Uterus (tissue), 3 donors: ENCODE measurements at regions not wholly inside any gene's neighbourhood (a gene's known extent, or its start where the extent isn't known, plus 50 kb on each side); places are given as distances from the start of the nearest gene placed in this dataset.

Experiments
- DNase-seq, 2 donors: peaks; one replicate each; pipeline ENCODE4 v3.0.0-alpha.2; 2019 to 2020
- H3K27ac ChIP-seq, 2 donors: fragments of 200-600 bp; sonication (generic); 1 replicate in 1 of 2; 2 replicates in 1 of 2; pipeline ENCODE4 v1.5.1; 2016 to 2018
- H3K27me3 ChIP-seq, 2 donors: fragments of 200-600 bp; sonication (generic); one replicate each; pipeline ENCODE4 v1.5.1; 2018 to 2019; ENCODE audit warnings: control low read depth in 1 of 2
- H3K36me3 ChIP-seq, 2 donors: fragments of 200-600 bp; sonication (generic); one replicate each; pipeline ENCODE4 v1.5.1; 2019; ENCODE audit warnings: control low read depth in 1 of 2
- H3K4me1 ChIP-seq, 2 donors: fragments of 200-600 bp; sonication (generic); one replicate each; pipeline ENCODE4 v1.5.1; 2018 to 2019; ENCODE audit warnings: control low read depth in 1 of 2
- H3K4me3 ChIP-seq, 2 donors: fragments of 200-600 bp; sonication (generic); 1 replicate in 1 of 2; 2 replicates in 1 of 2; pipeline ENCODE4 v1.5.1; 2018 to 2019; ENCODE audit warnings: mild to moderate bottlenecking in 1 of 2
- H3K9me3 ChIP-seq, 2 donors: fragments of 200-600 bp; sonication (generic); one replicate each; pipeline ENCODE4 v1.5.1; 2019; ENCODE audit warnings: control low read depth in 1 of 2
- POLR2A ChIP-seq, 2 donors: fragments of 450-650 bp; IDR thresholded peaks; one replicate each; pipeline ENCODE4 v1.6.1; 2016; ENCODE audit warnings: antibody characterized with exemption in 2 of 2, mild to moderate bottlenecking in 1 of 2, moderate library complexity in 1 of 2
- intact Hi-C: fragments of 100-400 bp; cut with DNase I; formaldehyde crosslinking; loops from one replicate; pipeline ENCODE4 v1.15.1; 2023; ENCODE audit warnings: low total_unique reads
- TF ChIP-seq, protein P1 (sequence below), 4 experiments: fragments of 200-600 bp in 2 of 4; fragments of 450-650 bp in 2 of 4; sonication (generic) in 2 of 4; IDR thresholded peaks; one replicate each; pipeline ENCODE4 v1.5.1; 2016 to 2019; ENCODE audit warnings: antibody characterized with exemption in 4 of 4, mild to moderate bottlenecking in 2 of 4, moderate library complexity in 1 of 4
- donor health status: DM: yes; HTN: yes; CAD: no.

DNA sequence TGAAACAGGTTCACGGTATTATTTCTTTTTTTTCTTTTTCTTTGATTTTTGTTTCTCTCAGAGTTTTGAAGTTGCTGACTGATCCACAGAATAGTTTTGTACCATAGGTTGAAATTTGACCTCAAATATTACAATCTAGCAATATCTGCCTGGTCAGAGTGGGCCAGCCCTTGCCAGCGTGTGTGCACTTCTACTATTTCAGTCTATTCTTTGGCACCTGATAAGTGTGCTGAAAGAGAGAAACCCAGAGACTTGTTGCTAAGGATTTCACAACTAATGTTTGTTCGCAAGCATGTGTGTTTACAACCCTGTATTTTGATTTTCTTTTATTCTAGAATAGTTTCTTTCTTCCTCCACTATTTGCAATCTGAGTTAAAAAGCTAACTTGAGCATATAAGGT, 1125.2 kb upstream of the CNTN5 start:
- Histone ChIP-seq H3K27me3 (no peaks in the 10 kb centered on the region), H3K9me3 (no peaks in the 10 kb centered on the region), H3K36me3 (no peaks in the 10 kb centered on the region), H3K4me1 (no peaks in the 10 kb centered on the region), H3K27ac (no peak overlapping the region), H3K4me3 (no peak overlapping the region)
- intact Hi-C loops: no loop called here
- TF ChIP-seq, protein P1, sequence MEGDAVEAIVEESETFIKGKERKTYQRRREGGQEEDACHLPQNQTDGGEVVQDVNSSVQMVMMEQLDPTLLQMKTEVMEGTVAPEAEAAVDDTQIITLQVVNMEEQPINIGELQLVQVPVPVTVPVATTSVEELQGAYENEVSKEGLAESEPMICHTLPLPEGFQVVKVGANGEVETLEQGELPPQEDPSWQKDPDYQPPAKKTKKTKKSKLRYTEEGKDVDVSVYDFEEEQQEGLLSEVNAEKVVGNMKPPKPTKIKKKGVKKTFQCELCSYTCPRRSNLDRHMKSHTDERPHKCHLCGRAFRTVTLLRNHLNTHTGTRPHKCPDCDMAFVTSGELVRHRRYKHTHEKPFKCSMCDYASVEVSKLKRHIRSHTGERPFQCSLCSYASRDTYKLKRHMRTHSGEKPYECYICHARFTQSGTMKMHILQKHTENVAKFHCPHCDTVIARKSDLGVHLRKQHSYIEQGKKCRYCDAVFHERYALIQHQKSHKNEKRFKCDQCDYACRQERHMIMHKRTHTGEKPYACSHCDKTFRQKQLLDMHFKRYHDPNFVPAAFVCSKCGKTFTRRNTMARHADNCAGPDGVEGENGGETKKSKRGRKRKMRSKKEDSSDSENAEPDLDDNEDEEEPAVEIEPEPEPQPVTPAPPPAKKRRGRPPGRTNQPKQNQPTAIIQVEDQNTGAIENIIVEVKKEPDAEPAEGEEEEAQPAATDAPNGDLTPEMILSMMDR (IDR thresholded peaks at IDR 0.05): no peak
- no peak for TF ChIP-seq POLR2A (IDR thresholded peaks at IDR 0.05)
- DNase-seq: no peak

- no peak overlapping the region for H3K4me3 ChIP-seq
- H3K36me3 ChIP-seq: no peaks in the 10 kb centered on the region
- TF ChIP-seq POLR2A (IDR thresholded peaks at IDR 0.05): no peak
- TF ChIP-seq, protein P1 (IDR thresholded peaks at IDR 0.05): no peak
- H3K27me3 ChIP-seq: no peaks in the 10 kb centered on the region
- no peak for DNase-seq
- intact Hi-C loops: no loop called here
- no peak overlapping the region for H3K27ac ChIP-seq
- H3K9me3 ChIP-seq: no peaks in the 10 kb centered on the region
- H3K4me1 ChIP-seq: no peaks in the 10 kb centered on the region
Observed at GRCh38 chr11:97902828-97903227, 1117.9 kb upstream of the CNTN5 start.

DNA sequence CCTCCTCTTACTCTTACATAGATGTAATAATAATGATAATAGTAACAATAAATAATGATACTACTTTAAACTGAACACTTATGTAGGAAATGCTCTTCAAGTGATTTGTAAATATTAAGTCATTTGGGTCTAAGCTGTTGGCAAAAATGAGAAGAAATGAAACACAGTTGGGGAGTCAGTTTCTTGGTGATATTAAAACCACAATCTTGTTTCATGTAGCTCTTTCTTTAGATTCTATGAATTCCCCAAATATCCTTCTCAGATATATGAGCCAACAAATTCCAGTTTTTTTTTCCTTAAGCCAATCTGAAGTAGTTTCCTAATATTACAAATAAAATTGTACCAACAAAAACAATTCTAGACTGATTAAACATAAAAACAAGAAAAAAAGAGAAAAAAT, 1115.6 kb upstream of the CNTN5 start:
- Histone ChIP-seq H3K27me3 (no peaks in the 10 kb centered on the region), H3K4me3 (no peak overlapping the region), H3K27ac (no peak overlapping the region), H3K9me3 (no peaks in the 10 kb centered on the region), H3K36me3 (no peaks in the 10 kb centered on the region), H3K4me1 (no peaks in the 10 kb centered on the region)
- no peak for DNase-seq
- no peak for TF ChIP-seq POLR2A (IDR thresholded peaks at IDR 0.05)
- TF ChIP-seq, protein P1 (IDR thresholded peaks at IDR 0.05): no peak
- intact Hi-C loops: no loop called here

DNA sequence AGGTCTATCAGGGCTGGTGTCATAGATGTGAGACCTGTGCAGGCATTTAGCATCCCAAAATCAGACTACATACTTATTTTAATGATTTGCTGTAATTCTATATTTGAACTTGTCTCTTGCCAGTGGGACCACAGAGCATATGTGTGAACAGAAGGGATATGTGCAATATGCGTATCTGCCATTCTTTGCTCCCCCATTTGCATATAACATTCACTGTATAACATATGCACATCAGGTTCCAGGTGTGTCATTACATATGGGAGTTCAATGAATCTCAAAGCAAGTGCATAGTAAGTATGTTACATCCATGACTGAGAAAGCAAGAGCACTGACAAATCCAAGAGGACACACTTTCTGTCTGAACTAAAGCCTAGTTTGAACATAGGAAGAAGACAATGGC, 1115.1 kb upstream of the CNTN5 start:
- H3K27me3 ChIP-seq: no peaks in the 10 kb centered on the region
- DNase-seq: no peak
- H3K9me3 ChIP-seq: no peaks in the 10 kb centered on the region
- TF ChIP-seq POLR2A (IDR thresholded peaks at IDR 0.05): no peak
- TF ChIP-seq, protein P1 (IDR thresholded peaks at IDR 0.05): no peak
- H3K4me3 ChIP-seq: no peak overlapping the region
- no peaks in the 10 kb centered on the region for H3K36me3 ChIP-seq
- H3K4me1 ChIP-seq: no peaks in the 10 kb centered on the region
- no peak overlapping the region for H3K27ac ChIP-seq
- intact Hi-C loops: no loop called here

DNA sequence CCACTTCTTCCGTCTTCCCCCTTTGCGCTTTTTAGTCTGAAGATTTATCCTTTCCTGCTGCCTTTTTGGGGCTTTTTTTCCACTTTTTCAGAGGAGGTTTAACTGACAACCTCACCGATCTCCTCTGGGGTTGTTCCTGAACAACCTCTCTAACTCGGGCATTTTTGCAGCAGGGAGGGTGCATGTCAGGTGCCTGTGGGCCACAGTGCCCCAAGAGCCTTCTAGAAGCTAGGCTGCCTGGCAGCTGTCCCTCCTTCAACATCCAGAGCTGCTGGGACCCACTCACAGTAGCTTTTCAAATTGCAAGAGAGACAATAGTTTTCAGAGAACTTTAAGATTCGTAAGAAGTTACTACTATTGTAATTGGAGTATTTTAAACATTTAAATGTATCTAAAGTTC, 1112.4 kb upstream of the CNTN5 start:
- Histone ChIP-seq H3K27me3 (no peaks in the 10 kb centered on the region), H3K27ac (no peak overlapping the region), H3K4me3 (no peak overlapping the region), H3K36me3 (no peaks in the 10 kb centered on the region), H3K4me1 (no peaks in the 10 kb centered on the region), H3K9me3 (no peaks in the 10 kb centered on the region)
- no peak for DNase-seq
- TF ChIP-seq POLR2A (IDR thresholded peaks at IDR 0.05): no peak
- TF ChIP-seq, protein P1 (IDR thresholded peaks at IDR 0.05): no peak
- intact Hi-C loops: no loop called here
